NCI-H1092 treated with DMSO at 0.1 percent for 48 hours (cell line): ENCODE measurements at regions not wholly inside any gene's neighbourhood (a gene's known extent, or its start where the extent isn't known, plus 50 kb on each side); places are given as distances from the start of the nearest gene placed in this dataset.

Source experiments
- DNase-seq: peaks from one replicate; lab custom pipeline; 2025; lab: John Stamatoyannopoulos, UW

DNA sequence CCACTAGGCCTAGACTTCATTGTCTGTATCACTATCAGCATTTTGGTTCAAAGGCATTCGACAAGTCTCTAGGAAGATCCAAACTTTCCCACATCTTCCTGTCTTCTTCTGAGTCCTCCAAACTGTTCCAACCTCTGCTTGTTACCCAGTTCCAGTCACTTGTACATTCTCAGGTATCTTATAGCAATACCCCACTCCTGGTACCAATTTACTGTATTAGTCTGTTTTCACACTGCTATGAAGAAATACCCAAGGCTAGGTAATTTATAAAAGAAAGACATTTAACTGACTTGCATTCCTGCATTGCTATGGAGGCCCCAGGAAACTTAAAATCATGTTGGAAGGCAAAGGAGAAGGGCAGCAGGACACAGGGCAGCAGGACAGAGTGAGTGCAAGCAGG lies 293.9 kb downstream of the ARAP2 start:
- no peak for DNase-seq

DNA sequence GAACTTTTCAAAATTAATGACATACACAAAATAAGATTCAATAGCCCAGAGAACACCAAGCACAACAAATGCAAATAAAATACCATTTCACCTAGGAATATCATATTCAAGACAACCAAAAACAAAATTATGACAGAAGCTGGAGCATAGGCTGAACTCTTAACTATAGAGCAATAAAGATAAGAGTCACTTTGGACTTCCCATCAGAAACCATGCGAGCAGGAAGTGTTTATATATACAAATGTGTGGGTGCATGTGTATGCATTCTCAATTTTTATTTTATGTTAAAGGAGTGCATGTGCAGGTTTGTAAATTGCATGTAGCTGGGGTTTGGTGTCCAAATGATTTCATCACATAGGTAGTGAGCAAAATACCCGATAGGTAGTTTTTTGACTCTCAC lies 291.6 kb downstream of the ARAP2 start:
- no peak for DNase-seq

DNA sequence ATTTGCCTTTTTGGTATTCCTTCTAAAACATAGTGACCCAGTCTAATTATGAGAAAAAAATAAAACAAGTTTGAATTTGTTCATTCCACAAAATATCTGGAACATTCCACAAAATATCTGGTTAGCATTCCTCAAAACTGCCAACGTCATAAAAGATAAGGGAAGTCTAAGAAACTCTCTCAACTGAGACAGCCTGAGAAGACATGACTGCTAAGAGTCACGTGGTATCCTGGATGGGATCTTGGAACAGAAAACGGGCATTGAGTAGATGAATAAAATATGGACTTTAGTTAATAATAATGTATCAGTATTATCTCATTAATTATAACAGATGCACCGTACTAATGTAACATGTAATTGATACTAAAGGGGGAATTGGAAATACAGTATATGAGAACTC lies 280.9 kb downstream of the ARAP2 start:
- no peak for DNase-seq

DNA sequence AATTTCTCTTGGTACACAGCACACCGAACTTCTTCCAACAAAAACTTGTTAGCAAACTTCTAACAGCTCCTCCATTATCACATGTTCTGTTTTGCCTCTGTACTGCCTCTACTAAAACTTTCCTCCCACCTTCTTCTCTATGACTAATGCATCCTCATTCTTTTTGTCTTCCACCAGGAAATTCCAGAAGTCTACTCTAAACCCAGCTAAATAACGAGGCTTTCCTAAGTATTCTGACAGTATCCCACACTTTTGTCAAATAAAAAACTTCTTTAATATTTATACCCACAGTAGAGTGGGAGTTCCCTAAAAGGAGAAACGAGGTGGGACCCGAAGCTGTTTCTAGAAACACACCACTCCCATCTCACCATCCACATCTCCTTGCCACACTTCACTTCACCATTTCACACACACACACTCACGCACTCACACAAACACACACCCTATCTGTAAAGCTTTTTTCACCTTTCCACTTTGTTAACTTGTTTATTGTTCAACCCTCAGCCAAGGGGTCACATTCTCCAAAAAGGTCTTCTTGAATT lies 280.3 kb downstream of the ARAP2 start:
- no peak for DNase-seq

DNA sequence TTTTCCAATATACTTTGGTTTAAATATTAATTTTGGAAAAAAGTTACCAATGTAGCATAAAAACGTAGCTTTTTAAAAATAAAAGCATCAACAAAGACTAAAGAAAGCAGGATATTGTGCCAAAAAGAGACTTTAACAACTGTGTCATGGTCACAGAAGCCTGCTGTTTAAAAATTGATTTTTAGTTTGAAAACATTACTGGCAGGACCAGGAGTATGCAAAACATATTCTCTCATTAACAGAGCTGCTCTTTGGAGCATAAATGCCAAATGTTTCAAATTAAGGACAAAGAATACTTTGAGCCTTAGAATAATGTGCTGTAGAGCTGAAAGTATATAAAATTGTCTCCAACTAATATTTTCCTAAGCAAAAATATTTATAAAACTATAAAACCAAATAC lies 279.0 kb downstream of the ARAP2 start:
- no peak for DNase-seq

DNA sequence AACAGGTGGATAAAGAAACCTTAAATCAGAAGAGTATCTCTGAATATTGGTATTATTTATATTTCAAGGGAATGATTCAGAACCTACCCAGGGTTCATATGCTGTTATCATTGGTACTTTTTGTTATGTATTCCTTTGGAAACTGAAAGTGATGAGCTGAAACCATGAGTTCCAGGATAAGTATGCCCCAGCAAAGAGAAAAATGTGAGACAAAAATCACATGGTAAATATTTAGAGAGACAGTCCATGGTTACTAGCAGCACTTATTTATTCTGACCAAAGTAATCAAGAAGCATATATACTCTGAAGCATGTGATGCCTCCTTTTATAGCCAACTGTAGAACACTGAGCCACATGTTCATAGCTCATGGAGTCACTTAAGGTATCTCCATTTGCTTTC lies 277.7 kb downstream of the ARAP2 start:
- DNase-seq = no peak

DNA sequence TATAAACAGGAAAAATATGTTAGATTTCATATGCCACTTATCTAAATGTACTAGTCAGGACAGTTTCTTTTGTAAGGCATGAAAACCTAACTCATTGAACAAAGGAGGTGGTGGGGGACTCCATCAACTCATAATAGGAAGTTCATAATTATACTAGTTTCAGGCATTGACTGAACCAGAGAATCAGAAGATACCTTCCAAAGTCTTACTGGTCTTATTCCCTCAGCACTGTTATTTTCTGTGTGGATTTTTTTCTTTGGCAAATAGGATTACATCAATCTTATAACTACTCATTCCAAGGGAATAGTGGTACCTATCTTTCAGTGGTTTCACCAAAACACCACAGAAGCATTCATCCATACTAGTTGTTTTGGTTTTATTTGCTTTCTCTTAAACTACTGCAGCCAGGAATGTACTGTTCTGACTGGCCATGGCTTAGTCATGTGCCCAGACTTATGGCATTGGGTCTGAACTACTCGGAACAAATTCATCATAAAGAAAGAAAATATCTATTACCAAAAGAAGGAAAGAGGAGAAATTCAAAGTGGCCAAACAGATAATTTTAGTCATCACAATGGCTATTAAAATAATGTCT lies 273.9 kb downstream of the ARAP2 start:
- no peak for DNase-seq

DNA sequence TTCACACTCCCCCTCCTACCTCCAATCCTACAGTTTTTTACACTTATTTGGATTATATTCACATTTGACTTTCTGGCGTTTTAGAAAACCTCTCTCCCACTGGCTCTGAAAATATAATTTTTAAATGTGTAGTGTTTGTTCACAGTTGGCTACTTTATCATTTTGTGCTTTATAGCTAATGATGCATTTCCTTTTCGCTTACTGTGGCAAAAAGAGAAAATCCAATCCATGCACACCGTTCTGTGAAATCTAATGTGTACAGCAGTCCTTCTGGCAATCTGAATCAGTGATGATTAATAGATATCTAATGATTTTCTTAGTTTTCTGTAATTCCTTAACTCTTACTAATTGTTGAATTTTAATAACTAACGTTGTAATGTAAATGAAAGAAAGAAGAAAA lies 271.5 kb downstream of the ARAP2 start:
- DNase-seq = no peak

DNA sequence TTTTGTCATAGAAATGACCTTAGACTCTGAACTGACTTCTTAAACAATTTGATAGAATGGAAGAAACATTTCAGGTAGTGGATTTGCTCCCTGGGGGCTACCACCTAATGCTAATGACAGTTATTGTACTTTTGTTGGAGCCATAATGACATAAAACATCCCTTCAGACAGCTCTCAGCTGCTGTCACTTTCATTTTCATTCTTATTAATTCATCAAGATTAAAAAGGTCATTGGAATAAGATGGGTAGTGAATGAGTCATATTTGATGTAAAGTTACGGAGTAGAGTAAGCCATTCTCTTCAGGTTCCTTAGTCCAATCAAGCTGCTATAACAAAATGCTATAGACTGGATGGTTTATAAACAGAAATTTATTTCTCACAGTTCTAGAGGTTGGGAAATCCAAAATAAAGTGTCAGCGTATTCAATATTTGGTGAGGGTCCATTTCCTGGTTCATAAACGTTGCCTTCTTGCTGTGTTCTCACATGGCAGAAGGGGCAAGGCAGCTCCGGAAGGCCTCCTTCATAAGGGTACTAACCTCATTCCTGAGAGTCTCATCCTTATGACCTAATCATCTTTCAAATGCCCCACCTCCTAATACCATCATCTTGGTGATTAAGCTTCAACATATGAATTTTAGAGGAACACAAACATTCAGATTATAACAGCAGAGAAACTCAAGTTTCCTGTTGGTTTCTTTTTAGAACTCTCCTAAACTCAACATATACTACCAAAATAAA lies 268.5 kb downstream of the ARAP2 start:
- no peak for DNase-seq

DNA sequence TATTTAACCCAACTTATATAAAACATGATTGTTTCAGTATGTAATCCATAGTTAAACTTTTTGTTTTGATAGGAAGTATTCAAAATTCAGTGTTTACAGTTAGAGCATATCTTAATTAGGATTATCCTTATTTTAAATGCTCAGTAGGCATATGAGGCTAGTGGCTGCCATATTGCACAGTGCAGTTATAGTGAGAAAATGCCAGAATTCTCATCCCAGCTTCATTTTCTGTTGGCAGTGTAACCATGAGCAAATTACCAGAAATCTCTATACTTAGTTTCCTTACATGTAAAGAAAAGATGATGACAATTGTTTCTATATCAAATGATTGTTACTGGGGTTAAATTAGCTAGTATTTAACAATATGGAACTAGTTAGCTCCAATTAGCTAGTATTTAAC lies 265.8 kb downstream of the ARAP2 start:
- no peak for DNase-seq

DNA sequence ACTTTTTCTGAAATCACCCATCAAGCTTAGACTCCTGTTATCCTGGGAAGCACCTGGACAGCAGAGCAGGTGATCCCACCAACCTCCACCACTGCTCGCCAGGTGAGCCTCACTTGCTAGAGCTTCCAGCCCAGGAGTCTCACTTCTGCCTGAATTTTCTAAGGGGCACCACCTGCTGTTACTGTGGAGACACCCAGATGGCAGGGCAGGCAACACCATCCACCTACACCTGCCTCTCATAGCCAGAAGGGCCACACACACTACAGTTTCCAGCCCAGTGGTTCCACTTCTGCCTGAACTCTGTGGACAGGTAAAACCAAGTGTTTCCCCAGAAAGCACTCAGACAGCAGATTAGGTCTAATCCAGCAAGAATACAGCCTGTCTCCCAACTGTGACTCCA lies 262.0 kb downstream of the ARAP2 start:
- DNase-seq = no peak

DNA sequence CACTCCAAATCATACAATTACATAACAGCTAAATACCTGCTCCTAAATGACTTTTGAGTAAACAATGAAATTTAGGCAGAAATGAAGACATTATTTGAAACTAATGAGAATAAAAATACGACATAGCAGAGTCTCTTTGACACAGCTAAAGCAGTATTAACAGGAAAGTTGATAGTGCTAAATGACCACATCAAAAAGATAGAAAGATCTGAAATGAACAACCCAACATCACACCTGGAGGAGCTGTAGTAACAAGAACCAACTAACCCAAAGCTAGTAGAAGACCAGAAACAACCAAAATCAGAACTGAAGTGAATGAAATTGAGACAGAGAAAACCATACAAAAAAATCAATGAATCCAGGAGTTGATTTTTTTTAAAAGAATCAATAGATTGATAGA lies 257.8 kb downstream of the ARAP2 start:
- DNase-seq = no peak

DNA sequence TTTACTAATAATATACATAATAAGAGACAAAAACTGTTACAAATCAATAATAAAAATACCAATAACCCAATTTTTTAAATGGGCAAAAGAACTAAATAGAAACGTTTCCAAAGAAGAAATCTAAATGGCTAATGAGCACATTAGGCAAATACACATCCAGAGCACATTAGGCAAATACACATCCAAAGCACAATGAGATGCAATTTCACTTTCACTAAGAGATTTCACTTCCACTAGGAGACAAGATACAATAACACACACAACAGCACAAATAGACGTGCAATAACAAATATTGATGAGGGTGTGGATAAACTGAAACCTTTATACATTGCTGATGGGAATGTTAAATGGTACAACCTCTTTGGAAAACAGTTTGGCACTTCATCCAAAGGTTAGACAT lies 250.7 kb downstream of the ARAP2 start:
- DNase-seq = no peak

DNA sequence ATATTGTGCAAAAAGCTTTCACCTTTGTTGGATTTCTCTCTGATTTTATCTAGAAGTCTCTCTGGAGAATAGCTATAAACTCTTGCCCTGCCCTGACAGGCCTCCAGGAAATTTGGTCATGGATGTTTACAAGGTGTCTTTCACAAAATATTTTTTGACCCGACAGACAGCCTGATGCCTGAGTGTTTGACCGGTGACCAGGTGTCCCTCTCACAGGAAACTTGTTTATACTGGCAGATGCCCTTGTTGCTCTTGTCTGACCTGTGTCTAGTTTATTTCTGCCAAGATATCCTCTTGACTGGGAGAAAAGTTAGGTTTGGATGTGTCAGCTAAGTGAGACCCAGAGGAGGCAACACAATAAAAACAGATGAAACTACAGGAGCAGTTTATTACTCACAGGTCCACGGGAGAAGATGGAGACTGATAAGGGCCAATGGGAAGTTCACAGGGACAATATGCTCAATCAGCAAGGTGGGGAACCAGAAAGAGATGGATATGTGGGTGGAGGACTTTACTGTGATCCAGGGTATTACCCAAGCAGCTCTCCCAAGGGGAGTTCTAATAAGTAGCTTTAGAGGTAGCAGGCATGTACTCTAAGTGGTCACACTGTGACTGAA lies 243.3 kb downstream of the ARAP2 start:
- DNase-seq = no peak

DNA sequence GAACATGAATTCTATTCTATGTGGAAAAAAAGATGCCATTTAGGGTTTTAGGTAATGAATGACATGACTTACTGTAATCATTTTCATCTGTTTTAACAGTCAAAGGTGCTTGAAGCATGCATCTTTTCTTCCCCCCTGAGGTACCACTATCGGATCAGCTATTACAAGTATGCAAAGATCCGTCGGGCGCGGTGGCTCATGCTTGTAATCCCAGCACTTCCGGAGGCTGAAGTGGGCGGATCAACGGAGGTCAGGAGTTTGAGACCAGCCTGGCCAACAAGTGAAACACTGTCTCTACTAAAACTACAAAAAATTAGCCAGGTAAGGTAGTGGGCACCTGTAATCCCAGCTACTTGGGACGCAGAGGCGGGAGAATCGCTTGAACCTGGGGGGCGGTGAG lies 241.3 kb downstream of the ARAP2 start:
- no peak for DNase-seq

DNA sequence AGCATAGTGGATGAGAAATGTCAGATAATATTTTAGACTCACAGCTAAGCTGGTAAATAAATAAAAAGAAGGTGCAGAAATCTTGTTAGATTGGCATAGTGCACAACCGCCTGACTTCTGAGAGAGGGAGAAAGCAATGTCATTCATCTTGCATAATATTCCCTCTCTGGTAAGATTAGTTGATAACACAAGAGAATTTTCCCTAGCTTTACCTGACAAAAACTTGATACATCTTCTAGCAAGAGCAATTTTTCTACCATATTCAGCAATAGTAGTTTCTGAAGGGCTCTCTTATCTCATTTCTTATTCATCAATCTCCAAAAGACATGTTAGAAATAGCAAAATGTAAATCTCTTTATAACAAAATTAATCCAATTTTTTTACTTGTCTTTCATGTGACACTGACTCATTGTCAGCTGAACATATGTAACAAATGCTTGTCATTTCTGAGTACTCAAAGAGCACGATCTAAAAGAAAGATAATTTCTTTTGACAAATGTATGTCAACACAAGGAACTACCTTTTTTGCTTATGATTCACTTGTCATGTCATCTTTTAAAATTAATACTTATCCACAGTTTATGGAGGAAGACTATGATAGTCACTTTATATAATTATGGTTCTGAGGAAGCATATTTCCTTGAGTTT lies 240.0 kb downstream of the ARAP2 start:
- no peak for DNase-seq

DNA sequence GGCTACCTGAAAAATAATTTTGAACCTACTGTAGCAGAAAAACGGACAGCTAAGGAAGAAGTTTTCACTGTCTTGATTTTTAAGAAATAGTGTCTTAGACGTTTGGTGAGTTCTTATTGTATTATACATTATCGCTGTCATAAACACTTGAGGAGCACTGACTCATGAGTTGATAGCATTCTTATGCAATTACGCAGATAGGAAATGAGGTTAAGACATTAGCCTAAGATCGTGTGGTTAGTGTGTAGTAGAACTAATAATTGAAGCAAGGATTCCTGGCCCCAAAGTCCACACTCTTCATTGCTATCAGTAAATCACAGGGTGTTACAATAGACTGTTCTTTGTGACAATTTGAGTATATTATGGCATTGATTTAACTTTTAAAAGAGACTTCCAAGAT lies 238.1 kb downstream of the ARAP2 start:
- no peak for DNase-seq

DNA sequence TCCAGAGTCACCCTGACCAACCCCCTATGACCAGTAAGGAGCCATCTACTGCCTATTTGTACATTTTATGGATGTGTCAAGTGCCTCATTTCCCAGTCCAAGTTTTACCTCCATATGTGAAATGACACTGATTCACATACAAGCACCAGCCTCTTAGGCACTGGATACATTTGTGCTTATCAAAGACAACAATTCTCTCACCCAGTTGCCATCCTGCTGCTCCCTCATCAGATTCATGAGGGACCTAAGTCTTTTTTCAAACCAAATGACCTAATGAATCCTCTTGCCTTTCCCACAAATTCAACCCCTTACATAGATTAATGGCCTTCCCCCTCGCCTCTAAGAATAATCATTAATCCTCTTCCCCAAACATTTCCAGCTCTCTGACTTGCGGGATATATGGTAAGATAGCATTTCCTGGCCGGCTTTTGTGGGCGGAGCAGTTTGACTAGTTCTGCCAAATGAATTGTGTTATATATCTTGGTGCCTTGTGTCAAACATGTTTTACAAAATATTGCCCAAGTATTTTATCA lies 233.9 kb downstream of the ARAP2 start:
- DNase-seq = no peak

DNA sequence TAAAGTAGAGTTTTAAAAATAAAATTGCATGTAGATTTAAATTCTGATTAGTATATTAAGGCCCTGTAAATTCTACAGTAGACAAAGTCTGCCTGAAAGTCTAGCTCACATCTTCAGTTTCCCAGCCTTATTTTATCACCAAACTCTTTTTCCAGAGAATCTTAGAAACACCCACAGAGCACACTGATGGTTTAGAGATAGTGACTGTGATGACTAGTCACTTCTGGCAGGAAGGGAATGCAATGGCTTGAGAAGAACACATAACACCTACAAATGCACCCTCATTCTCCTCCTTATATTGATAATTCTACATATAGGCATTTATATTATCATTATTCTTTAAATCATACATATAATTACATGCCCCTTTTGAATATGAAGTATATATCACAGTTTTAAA lies 232.9 kb downstream of the ARAP2 start:
- no peak for DNase-seq

DNA sequence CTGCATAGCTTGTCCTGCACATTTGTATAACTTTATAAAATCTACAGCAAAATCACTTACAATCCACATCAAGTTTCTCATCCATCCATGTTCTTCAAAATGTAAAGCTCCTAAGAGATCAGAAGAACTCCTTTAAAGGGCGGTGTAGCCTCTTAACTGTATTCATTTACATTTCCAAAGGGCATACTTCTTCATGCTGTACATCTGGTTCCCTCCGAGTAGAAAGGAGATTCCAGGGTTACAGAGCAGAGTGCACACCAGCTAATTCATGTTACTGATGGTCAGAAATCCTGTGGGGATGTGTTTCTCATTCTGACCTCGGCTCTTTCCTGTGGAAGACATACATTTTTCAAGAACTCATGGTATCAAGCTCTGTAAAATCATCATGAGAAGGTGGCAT lies 231.8 kb downstream of the ARAP2 start:
- no peak for DNase-seq

DNA sequence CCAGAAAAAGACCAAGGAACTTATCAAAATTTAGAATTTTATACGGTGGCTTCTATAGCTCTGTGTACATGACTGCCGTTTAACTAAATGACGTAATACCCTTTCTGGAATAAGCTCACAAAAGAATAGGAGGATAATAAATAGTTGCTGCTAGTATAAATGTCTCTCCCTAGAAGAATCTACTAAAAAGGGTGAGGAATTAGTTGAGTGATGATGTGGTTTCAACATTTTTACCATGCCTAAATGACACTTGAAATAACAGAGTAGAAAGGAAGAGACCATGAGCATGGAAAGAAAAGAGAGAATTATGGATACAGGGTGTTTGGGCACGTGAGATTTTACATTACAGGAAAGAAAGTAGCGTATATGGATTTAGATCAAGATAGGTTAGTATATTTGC lies 231.1 kb downstream of the ARAP2 start:
- DNase-seq = no peak
